ENCODE measurements at regions not wholly inside any gene's neighbourhood (a gene's known extent, or its start where the extent isn't known, plus 50 kb on each side); places are given as distances from the start of the nearest gene placed in this dataset.
"Not testable (repeated sequence)": the region's sequence is repeated elsewhere in the genome, so short reads cannot be mapped to it uniquely, and the experiment has no call there.

GRCh38 chr5:134471858-134472449 lies 53.5 kb upstream of the JADE2 start:
- not testable (repeated sequence) for H4K20me1 ChIP-seq (ENCODE audit: insufficient read depth); H3K79me2 ChIP-seq (ENCODE audit: insufficient read depth, low read depth); H3K4me1 ChIP-seq (ENCODE audit: low read depth, poor library complexity, severe bottlenecking); H3K9ac ChIP-seq; H3K4me3 ChIP-seq (IDR thresholded peaks at IDR 0.05; ENCODE audit: insufficient read depth, low read depth, low read length); H3K27ac ChIP-seq; H3K36me3 ChIP-seq (ENCODE audit: insufficient read depth); H3K4me2 ChIP-seq; H3K27me3 ChIP-seq (ENCODE audit: insufficient read depth, low read depth); H2AFZ ChIP-seq (ENCODE audit: low read depth)

GRCh38 chr5:134468921-134469400 lies 56.5 kb upstream of the JADE2 start:
- Histone ChIP-seq H2AFZ (ENCODE audit: low read depth) (no peak overlapping the region), H3K4me1 (ENCODE audit: low read depth, poor library complexity, severe bottlenecking) (peaks cover 26% of the 10 kb centered on the region), H3K9ac (no peak overlapping the region), H4K20me1 (ENCODE audit: insufficient read depth) (no peaks in the 10 kb centered on the region), H3K4me3 (IDR thresholded peaks at IDR 0.05; ENCODE audit: insufficient read depth, low read depth, low read length) (no peak overlapping the region), H3K27me3 (ENCODE audit: insufficient read depth, low read depth) (no peaks in the 10 kb centered on the region), H3K4me2 (no peak overlapping the region), H3K27ac (no peak overlapping the region), H3K79me2 (ENCODE audit: insufficient read depth, low read depth) (no peaks in the 10 kb centered on the region), H3K36me3 (ENCODE audit: insufficient read depth) (no peaks in the 10 kb centered on the region)
- no peak for TF ChIP-seq CTCF (conservative IDR thresholded peaks at IDR 0.05; ENCODE audit: low read depth, low read length)

- Histone ChIP-seq H3K27ac (no peak overlapping the region), H4K20me1 (ENCODE audit: insufficient read depth) (no peaks in the 10 kb centered on the region), H3K9ac (no peak overlapping the region), H3K4me1 (ENCODE audit: low read depth, poor library complexity, severe bottlenecking) (peaks cover 32% of the 10 kb centered on the region), H3K4me2 (no peak overlapping the region; the same call in 1 of the 2 replicates), H3K36me3 (ENCODE audit: insufficient read depth) (no peaks in the 10 kb centered on the region), H2AFZ (ENCODE audit: low read depth) (no peak overlapping the region), H3K4me3 (IDR thresholded peaks at IDR 0.05; ENCODE audit: insufficient read depth, low read depth, low read length) (no peak overlapping the region), H3K27me3 (ENCODE audit: insufficient read depth, low read depth) (no peaks in the 10 kb centered on the region), H3K79me2 (ENCODE audit: insufficient read depth, low read depth) (no peaks in the 10 kb centered on the region)
- no peak for TF ChIP-seq CTCF (conservative IDR thresholded peaks at IDR 0.05; ENCODE audit: low read depth, low read length)
Observed at GRCh38 chr5:134467231-134467630, 55.5 kb upstream of the CDKN2AIPNL start.

GRCh38 chr5:134466241-134467069 lies 54.8 kb upstream of the CDKN2AIPNL start:
- TF ChIP-seq CTCF (conservative IDR thresholded peaks at IDR 0.05; ENCODE audit: low read depth, low read length), result no peak
- no peaks in the 10 kb centered on the region for H4K20me1 ChIP-seq (ENCODE audit: insufficient read depth)
- no peaks in the 10 kb centered on the region for H3K79me2 ChIP-seq (ENCODE audit: insufficient read depth, low read depth)
- H3K4me1 ChIP-seq (ENCODE audit: low read depth, poor library complexity, severe bottlenecking), result peaks cover 32% of the 10 kb centered on the region
- H3K4me3 ChIP-seq (IDR thresholded peaks at IDR 0.05; ENCODE audit: insufficient read depth, low read depth, low read length), result no peak overlapping the region
- H2AFZ ChIP-seq (ENCODE audit: low read depth), result peak overlapping the region; percentile 85
- peak overlapping the region; percentile 97 for H3K9ac ChIP-seq
- peak overlapping the region; percentile 86 for H3K4me2 ChIP-seq
- H3K27me3 ChIP-seq (ENCODE audit: insufficient read depth, low read depth), result no peaks in the 10 kb centered on the region
- H3K36me3 ChIP-seq (ENCODE audit: insufficient read depth), result no peaks in the 10 kb centered on the region
- H3K27ac ChIP-seq, result peak overlapping the region; percentile 85

GRCh38 chr5:134465816-134466240 lies 54.1 kb upstream of the CDKN2AIPNL start:
- no peaks in the 10 kb centered on the region for H3K79me2 ChIP-seq (ENCODE audit: insufficient read depth, low read depth)
- H3K27me3 ChIP-seq (ENCODE audit: insufficient read depth, low read depth), result no peaks in the 10 kb centered on the region
- H3K4me1 ChIP-seq (ENCODE audit: low read depth, poor library complexity, severe bottlenecking), result peaks cover 32% of the 10 kb centered on the region
- H2AFZ ChIP-seq (ENCODE audit: low read depth), result peak overlapping the region; percentile 85
- H3K4me3 ChIP-seq (IDR thresholded peaks at IDR 0.05; ENCODE audit: insufficient read depth, low read depth, low read length), result no peak overlapping the region
- peak overlapping the region; percentile 86 for H3K4me2 ChIP-seq
- TF ChIP-seq CTCF (conservative IDR thresholded peaks at IDR 0.05; ENCODE audit: low read depth, low read length), result no peak
- no peaks in the 10 kb centered on the region for H4K20me1 ChIP-seq (ENCODE audit: insufficient read depth)
- H3K9ac ChIP-seq, result peak overlapping the region; percentile 97
- H3K27ac ChIP-seq, result peak overlapping the region; percentile 85
- no peaks in the 10 kb centered on the region for H3K36me3 ChIP-seq (ENCODE audit: insufficient read depth)

Data from KMS-11 (cell line).